Trophoblast cell (in vitro differentiated cells and primary cell): ENCODE measurements at regions not wholly inside any gene's neighbourhood (a gene's known extent, or its start where the extent isn't known, plus 50 kb on each side); places are given as distances from the start of the nearest gene placed in this dataset.
"Not testable (repeated sequence)": the region's sequence is repeated elsewhere in the genome, so short reads cannot be mapped to it uniquely, and the experiment has no call there.

Source experiments
- DNase-seq, 2 donors: peaks; one replicate each; pipeline ENCODE4 v3.0.0-alpha.2; 2016
- H2AFZ ChIP-seq: 2 replicates; pipeline ENCODE4 v1.6.1; 2013; ENCODE audit warnings: low read length, moderate library complexity, mild to moderate bottlenecking; ENCODE audit not compliant: insufficient read depth, poor library complexity
- H2AK5ac ChIP-seq: 2 replicates; pipeline ENCODE4 v1.6.1; 2013; ENCODE audit warnings: mild to moderate bottlenecking, low read length
- H2BK120ac ChIP-seq: 2 replicates; pipeline ENCODE4 v1.6.1; 2013; ENCODE audit warnings: low read length, mild to moderate bottlenecking, moderate library complexity; ENCODE audit not compliant: insufficient read depth, poor library complexity
- H2BK12ac ChIP-seq: 2 replicates; pipeline ENCODE4 v1.6.1; 2013; ENCODE audit warnings: mild to moderate bottlenecking, low read length, moderate library complexity
- H2BK5ac ChIP-seq: 2 replicates; pipeline ENCODE4 v1.6.1; 2013; ENCODE audit warnings: low read length, low read depth, moderate library complexity, mild to moderate bottlenecking; ENCODE audit not compliant: poor library complexity
- H3K14ac ChIP-seq: 2 replicates; pipeline ENCODE4 v1.6.1; 2013; ENCODE audit warnings: mild to moderate bottlenecking, low read length
- H3K18ac ChIP-seq: 2 replicates; pipeline ENCODE4 v1.6.1; 2013; ENCODE audit warnings: mild to moderate bottlenecking, low read length
- H3K23ac ChIP-seq: 2 replicates; pipeline ENCODE4 v1.6.1; 2013; ENCODE audit warnings: low read length
- H3K27ac ChIP-seq: 2 replicates; pipeline ENCODE4 v1.5.1; 2013; ENCODE audit warnings: low read depth, mild to moderate bottlenecking, inconsistent platforms, low read length, moderate library complexity
- H3K27me3 ChIP-seq: 2 replicates; pipeline ENCODE4 v1.6.1; 2013; ENCODE audit warnings: inconsistent platforms, mild to moderate bottlenecking, low read length, moderate library complexity; ENCODE audit not compliant: insufficient read depth
- H3K36me3 ChIP-seq, 2 experiments: 1 replicate in 1 of 2; 2 replicates in 1 of 2; pipeline ENCODE4 v1.6.1; 2013; ENCODE audit warnings: low read length in 2 of 2, mild to moderate bottlenecking in 2 of 2, moderate library complexity in 1 of 2; ENCODE audit not compliant: insufficient read depth in 2 of 2, control insufficient read depth in 1 of 2
- H3K4ac ChIP-seq: 2 replicates; pipeline ENCODE4 v1.6.1; 2013; ENCODE audit warnings: low read depth, mild to moderate bottlenecking, low read length, moderate library complexity
- H3K4me1 ChIP-seq, 2 experiments: 1 replicate in 1 of 2; 2 replicates in 1 of 2; pipeline ENCODE4 v1.6.1; 2013; ENCODE audit warnings: low read length in 2 of 2, mild to moderate bottlenecking in 2 of 2, moderate library complexity in 1 of 2; ENCODE audit not compliant: insufficient read depth in 2 of 2, control insufficient read depth in 1 of 2
- H3K4me2 ChIP-seq: 2 replicates; pipeline ENCODE4 v1.6.1; 2013; ENCODE audit warnings: inconsistent platforms, mild to moderate bottlenecking, low read length, moderate library complexity
- H3K4me3 ChIP-seq: 2 replicates; pipeline ENCODE4 v1.5.1; 2013; ENCODE audit warnings: mild to moderate bottlenecking, low read depth, low read length, inconsistent platforms
- H3K79me1 ChIP-seq: one replicate; pipeline ENCODE4 v1.6.1; 2013; ENCODE audit warnings: low read length
- H3K79me2 ChIP-seq: 2 replicates; pipeline ENCODE4 v1.6.1; 2013; ENCODE audit warnings: low read length, mild to moderate bottlenecking; ENCODE audit not compliant: control insufficient read depth, insufficient read depth, poor library complexity
- H3K9ac ChIP-seq: 2 replicates; pipeline ENCODE4 v1.6.1; 2013; ENCODE audit warnings: mild to moderate bottlenecking, low read length
- H3K9me3 ChIP-seq: 2 replicates; pipeline ENCODE4 v1.6.1; 2013; ENCODE audit warnings: low read depth, mild to moderate bottlenecking, control low read depth, inconsistent platforms, low read length; ENCODE audit not compliant: insufficient read depth
- H4K12ac ChIP-seq: 2 replicates; pipeline ENCODE4 v1.6.1; 2013; ENCODE audit warnings: low read depth, mild to moderate bottlenecking, low read length, moderate library complexity
- H4K8ac ChIP-seq: 2 replicates; pipeline ENCODE4 v1.6.1; 2013; ENCODE audit warnings: low read depth, mild to moderate bottlenecking, low read length, moderate library complexity
- H4K91ac ChIP-seq: one replicate; pipeline ENCODE4 v1.6.1; 2013; ENCODE audit warnings: low read depth, mild to moderate bottlenecking, low read length, moderate library complexity
- WGBS: extraction: QIAGEN DNeasy Blood & Tissue Kit; methylation state at CpG from one replicate; pipeline ENCODE4 v1.1.7; 2013; ENCODE audit warnings: missing lambda C conversion rate; ENCODE audit not compliant: insufficient read length, insufficient coverage; ENCODE audit errors: extremely low coverage; 5-methylcytosine and 5-hydroxymethylcytosine counted together

DNA sequence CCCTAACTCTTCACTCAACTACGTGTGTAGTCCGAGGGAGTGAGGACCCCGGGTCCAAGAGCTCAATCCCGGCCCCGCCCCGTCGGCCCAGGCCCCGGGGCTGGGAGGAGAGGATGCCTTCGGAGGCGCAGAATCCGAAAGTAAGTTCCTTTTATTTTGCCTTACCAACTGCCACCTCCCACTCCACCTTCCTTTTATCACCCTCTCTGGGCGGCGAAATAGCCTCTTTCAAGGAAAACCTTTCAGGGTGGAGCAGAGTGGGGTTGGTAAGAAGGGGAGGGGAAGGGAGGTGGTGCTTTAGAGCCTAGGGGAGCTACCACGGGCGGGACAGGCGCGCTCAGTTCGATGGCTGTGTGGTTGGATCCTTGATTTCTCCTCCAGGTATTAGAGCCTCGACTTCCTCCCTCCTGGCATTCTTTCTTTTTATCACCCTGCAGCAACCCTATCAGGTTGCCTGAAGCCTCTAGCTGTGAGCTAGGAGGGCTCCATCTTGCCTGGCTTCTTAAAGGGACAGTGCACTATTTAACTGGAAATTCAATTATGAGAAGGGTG lies 191.2 kb downstream of the RRAGB start:
- Histone ChIP-seq H3K9me3 (no peaks in the 10 kb centered on the region), H2AFZ (peak overlapping the region; percentile 52), H3K23ac (no peak overlapping the region), H3K36me3 (no peaks in the 10 kb centered on the region), H3K79me2 (peaks cover 3% of the 10 kb centered on the region), H3K27me3 (no peaks in the 10 kb centered on the region), H3K4ac (peak overlapping the region; percentile 72), H3K9ac (peak overlapping the region; percentile 70), H4K8ac (peak overlapping the region; percentile 86), H3K79me1 (peaks cover 14% of the 10 kb centered on the region), H3K14ac (peak overlapping the region; percentile 67), H3K4me2 (peak overlapping the region; percentile 65), H2AK5ac (peak overlapping the region; percentile 23), H4K91ac (peak overlapping the region; percentile 89), H3K27ac (peak overlapping the region; percentile 61), H4K12ac (peak overlapping the region; percentile 61), H3K4me1 (peaks cover 0 to 6% of the 10 kb centered on the region in 2 experiments), H2BK12ac (peak overlapping the region; percentile 28), H2BK5ac (peak overlapping the region; percentile 69), H2BK120ac (peak overlapping the region; percentile 81), H3K18ac (peak overlapping the region; percentile 64), H3K4me3 (peak overlapping the region; percentile 74)
- DNase-seq = peak; percentile 2 to 32
- WGBS = no CpG with 5 or more reads among the region's 19 CpGs

DNA sequence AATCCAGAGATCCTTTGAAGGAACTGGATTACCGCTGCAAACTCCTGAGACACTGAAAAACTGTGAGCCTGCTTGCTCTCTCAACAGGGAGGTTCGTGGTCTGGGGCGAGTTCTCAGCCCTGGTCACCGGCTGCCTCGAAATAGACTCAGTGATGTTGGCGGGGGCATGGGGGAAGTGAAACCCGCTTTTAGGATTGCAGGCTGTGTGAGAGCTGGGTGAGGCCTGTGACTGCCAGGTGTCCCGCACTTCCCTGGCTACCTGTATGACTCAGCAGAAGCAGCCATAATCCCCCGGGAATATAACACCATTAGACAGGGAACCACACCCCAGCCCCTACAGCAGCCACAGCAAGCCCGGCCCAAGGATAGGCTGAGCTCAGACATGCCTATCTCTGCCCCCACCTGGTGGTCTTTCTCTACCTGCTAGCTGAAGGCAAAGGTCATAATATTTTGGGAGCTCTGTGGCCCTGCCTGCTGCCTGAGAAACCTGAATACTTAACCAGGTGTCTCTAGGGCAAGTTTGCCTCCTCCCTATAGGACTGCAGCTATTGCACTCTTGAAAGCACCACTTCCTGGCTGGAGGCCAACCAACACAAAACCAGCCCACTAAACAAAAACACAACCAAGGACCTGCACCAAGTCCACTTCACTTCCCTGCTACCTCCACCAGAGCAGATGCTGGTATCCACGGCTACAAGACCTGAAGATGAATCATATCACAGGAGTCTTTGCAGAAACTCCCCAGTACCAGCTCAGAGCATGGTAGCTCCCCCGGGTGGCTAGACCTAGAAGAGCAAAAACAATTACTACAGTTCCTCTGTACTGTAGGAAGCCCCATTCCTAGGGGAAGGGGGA lies 202.0 kb downstream of the RRAGB start:
- Histone ChIP-seq H4K12ac (no peak overlapping the region), H3K14ac (no peak overlapping the region), H3K9me3 (no peaks in the 10 kb centered on the region), H4K8ac (no peak overlapping the region), H3K23ac (no peak overlapping the region), H3K79me1 (no peaks in the 10 kb centered on the region), H3K4me2 (no peak overlapping the region), H3K27me3 (no peaks in the 10 kb centered on the region), H3K36me3 (no peaks in the 10 kb centered on the region), H3K4ac (no peak overlapping the region), H3K18ac (no peak overlapping the region), H3K79me2 (no peaks in the 10 kb centered on the region), H3K27ac (no peak overlapping the region), H3K4me1 (no peaks in the 10 kb centered on the region), H3K9ac (no peak overlapping the region), H3K4me3 (no peak overlapping the region), H2AFZ (no peak overlapping the region), H2AK5ac (no peak overlapping the region), H4K91ac (no peak overlapping the region), H2BK5ac (no peak overlapping the region), H2BK12ac (no peak overlapping the region), H2BK120ac (no peak overlapping the region)
- WGBS = no CpG with 5 or more reads among the region's 12 CpGs
- DNase-seq = peak; percentile 54 to 56

DNA sequence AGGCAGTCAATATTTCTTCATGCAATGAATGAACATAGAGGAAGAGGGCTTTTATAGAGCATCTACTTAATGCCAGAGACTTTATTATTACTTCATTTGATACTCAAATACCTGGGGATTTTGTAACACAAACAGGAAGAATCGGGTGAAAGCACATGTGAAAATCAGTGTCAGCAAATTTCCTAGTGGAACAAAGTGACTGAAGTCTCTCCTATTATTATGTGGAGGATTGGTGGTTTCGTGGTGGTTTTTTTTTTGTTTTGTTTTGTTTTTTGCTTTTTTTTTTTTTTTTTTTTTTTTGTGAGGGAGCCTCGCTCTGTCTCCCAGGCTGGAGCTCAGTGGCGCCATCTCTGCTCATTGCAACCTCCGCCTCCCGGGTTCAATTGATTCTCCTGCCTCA lies 207.0 kb downstream of the RRAGB start:
- Histone ChIP-seq H3K4ac (no peak overlapping the region), H2BK5ac (no peak overlapping the region), H2BK12ac (no peak overlapping the region), H3K27ac (no peak overlapping the region), H3K27me3 (no peaks in the 10 kb centered on the region), H3K4me3 (no peak overlapping the region), H3K79me2 (no peaks in the 10 kb centered on the region), H3K4me2 (no peak overlapping the region), H4K12ac (no peak overlapping the region), H3K79me1 (no peaks in the 10 kb centered on the region), H2BK120ac (no peak overlapping the region), H4K91ac (no peak overlapping the region), H3K36me3 (no peaks in the 10 kb centered on the region), H3K14ac (no peak overlapping the region), H2AK5ac (no peak overlapping the region), H3K9me3 (no peaks in the 10 kb centered on the region), H2AFZ (no peak overlapping the region), H3K4me1 (no peaks in the 10 kb centered on the region), H3K18ac (no peak overlapping the region), H3K23ac (no peak overlapping the region), H4K8ac (no peak overlapping the region), H3K9ac (no peak overlapping the region)
- no CpG with 5 or more reads among the region's 6 CpGs for WGBS
- DNase-seq = no peak

DNA sequence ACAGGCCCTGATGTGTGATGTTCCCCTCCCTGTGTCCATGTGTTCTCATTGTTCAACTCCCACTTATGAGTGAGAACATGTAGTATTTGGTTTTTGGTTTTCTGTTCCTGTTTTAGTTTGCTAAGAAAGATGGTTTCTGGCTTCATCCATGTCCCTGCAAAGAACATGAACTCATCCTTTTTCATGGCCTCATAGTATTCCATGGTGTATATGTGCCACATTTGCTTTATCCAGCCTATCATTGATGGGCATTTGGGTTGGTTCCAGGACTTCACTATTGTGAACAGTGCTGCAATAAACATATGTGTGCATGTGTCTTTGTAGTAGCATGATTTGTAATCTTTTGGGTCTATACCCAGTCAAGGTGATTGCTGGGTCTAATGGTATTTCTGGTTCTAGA lies 211.0 kb downstream of the RRAGB start:
- DNase-seq, H3K4me3 ChIP-seq, H3K79me1 ChIP-seq, H4K91ac ChIP-seq, H3K14ac ChIP-seq, H3K4ac ChIP-seq, H3K27ac ChIP-seq, H4K8ac ChIP-seq, H3K79me2 ChIP-seq, H2BK120ac ChIP-seq, H2BK12ac ChIP-seq, H3K23ac ChIP-seq, H2AFZ ChIP-seq, H3K9ac ChIP-seq, H3K4me1 ChIP-seq, H3K27me3 ChIP-seq, H3K4me2 ChIP-seq, H3K18ac ChIP-seq, H2BK5ac ChIP-seq, H4K12ac ChIP-seq, H3K36me3 ChIP-seq, H3K9me3 ChIP-seq, H2AK5ac ChIP-seq: not testable (repeated sequence)
